SK-N-SH (cell line): ENCODE measurements at regions not wholly inside any gene's neighbourhood (a gene's known extent, or its start where the extent isn't known, plus 50 kb on each side); places are given as distances from the start of the nearest gene placed in this dataset.

ENCODE experiments used
- CTCF ChIA-PET: fragments of 300-600, 350-600 bp; formaldehyde crosslinking; extraction: SDS; loops from one replicate; lab custom pipeline; 2021; lab: Yijun Ruan, JAX
- POLR2A ChIA-PET: fragments of 350-600 bp; sonication (Branson Sonifier 250); formaldehyde crosslinking; extraction: SDS; loops from one replicate; lab custom pipeline; 2020; ENCODE audit warnings: antibody characterized with exemption, inconsistent platforms; lab: Yijun Ruan, JAX
- DNase-seq: peaks from one replicate; pipeline ENCODE4 v3.0.0; 2012
- H2AFZ ChIP-seq: fragments of 200-600 bp; sonication (generic); 2 replicates; pipeline ENCODE4 v1.8.1; 2016; ENCODE audit warnings: antibody characterized with exemption, mild to moderate bottlenecking, low read depth
- H3F3A ChIP-seq: fragments of 200-600 bp; sonication (generic); replicated peaks from 2 replicates; pipeline ENCODE3; 2016; ENCODE audit warnings: antibody characterized with exemption, mild to moderate bottlenecking; ENCODE audit not compliant: insufficient read depth
- H3K27ac ChIP-seq, 2 experiments: fragments of 200-500 bp in 1 of 2; fragments of 200-600 bp in 1 of 2; sonication (Bioruptor generic) in 1 of 2; sonication (generic), shearing (Covaris generic) in 1 of 2; 2 replicates each; pipeline versions ENCODE4 v1.5.1 to v1.6.1; 2014 to 2016; ENCODE audit warnings: low read depth in 2 of 2, inconsistent platforms in 1 of 2, low read length in 1 of 2, mild to moderate bottlenecking in 1 of 2, mixed read lengths in 1 of 2
- H3K27me3 ChIP-seq: fragments of 200-600 bp; sonication (generic), shearing (Covaris generic); 2 replicates; pipeline ENCODE4 v1.6.1; 2016; ENCODE audit warnings: mixed run types; ENCODE audit not compliant: insufficient read depth
- H3K36me3 ChIP-seq, 2 experiments: fragments of 200-500 bp in 1 of 2; fragments of 200-600 bp in 1 of 2; sonication (Bioruptor generic) in 1 of 2; sonication (generic) in 1 of 2; replicated peaks in 1 of 2; 2 replicates each; pipeline versions ENCODE3 to v1.5.1; 2014 to 2016; ENCODE audit warnings: low read length in 1 of 2, mild to moderate bottlenecking in 1 of 2; ENCODE audit not compliant: insufficient read depth in 2 of 2, control insufficient read depth in 1 of 2
- H3K4me1 ChIP-seq, 2 experiments: fragments of 200-500 bp in 1 of 2; fragments of 200-600 bp in 1 of 2; sonication (Bioruptor generic) in 1 of 2; sonication (generic), shearing (Covaris generic) in 1 of 2; 2 replicates each; pipeline versions ENCODE4 v1.5.1 to v1.6.1; 2014 to 2016; ENCODE audit warnings: low read depth in 1 of 2, low read length in 1 of 2, mixed run types in 1 of 2; ENCODE audit not compliant: insufficient read depth in 2 of 2, control insufficient read depth in 1 of 2
- H3K4me2 ChIP-seq: fragments of 200-600 bp; sonication (generic), shearing (Covaris generic); 2 replicates; pipeline ENCODE4 v1.6.1; 2017; ENCODE audit warnings: mixed run types
- H3K4me3 ChIP-seq, 2 experiments: fragments of 200-500 bp in 1 of 2; fragments of 200-600 bp in 1 of 2; sonication (Bioruptor generic) in 1 of 2; sonication (generic), shearing (Covaris generic) in 1 of 2; 2 replicates each; pipeline versions ENCODE4 v1.5.1 to v1.8.1; 2014 to 2016; ENCODE audit warnings: low read depth in 2 of 2, inconsistent platforms in 1 of 2, low read length in 1 of 2, mild to moderate bottlenecking in 1 of 2, mixed read lengths in 1 of 2, moderate library complexity in 1 of 2
- H3K79me2 ChIP-seq: fragments of 200-600 bp; sonication (generic); 2 replicates; pipeline ENCODE4 v1.8.1; 2017; ENCODE audit warnings: mild to moderate bottlenecking; ENCODE audit not compliant: insufficient read depth
- H3K9ac ChIP-seq: fragments of 200-600 bp; sonication (generic); 2 replicates; pipeline ENCODE4 v1.6.1; 2017; ENCODE audit warnings: mixed run types
- H3K9me2 ChIP-seq: fragments of 200-600 bp; sonication (generic); 2 replicates; pipeline ENCODE4 v1.6.1; 2017; ENCODE audit warnings: mixed run types
- H3K9me3 ChIP-seq: fragments of 200-600 bp; sonication (generic); 2 replicates; pipeline ENCODE4 v1.6.1; 2017; ENCODE audit warnings: mixed run types, mild to moderate bottlenecking, moderate library complexity
- H4K20me1 ChIP-seq: fragments of 200-600 bp; sonication (generic); 2 replicates; pipeline ENCODE4 v1.6.1; 2017; ENCODE audit warnings: mild to moderate bottlenecking, mixed run types; ENCODE audit not compliant: insufficient read depth
- EP300 ChIP-seq, 2 experiments: IDR thresholded peaks; 2 replicates each; pipeline versions ENCODE4 v1.4.0 to v1.6.1; 2012; ENCODE audit warnings: borderline replicate concordance in 1 of 2, low read depth in 1 of 2, low read length in 1 of 2
- EZH2phosphoT487 ChIP-seq: fragments of 200-600 bp; sonication (generic); IDR thresholded peaks from 2 replicates; pipeline ENCODE4 v1.6.1; 2017; ENCODE audit warnings: low read depth, mixed run types, mild to moderate bottlenecking, antibody characterized with exemption, moderate library complexity, borderline replicate concordance
- PBX3 ChIP-seq: IDR thresholded peaks from 2 replicates; pipeline ENCODE4; 2012
- POLR2AphosphoS5 ChIP-seq: IDR thresholded peaks from 2 replicates; pipeline ENCODE4 v1.6.1; 2012; ENCODE audit warnings: low read depth, low read length
- SMC3 ChIP-seq: IDR thresholded peaks from 2 replicates; pipeline ENCODE4 v1.6.1; 2012; ENCODE audit warnings: low read depth, low read length, improper control_type of control experiment
- TAF1 ChIP-seq: IDR thresholded peaks from 2 replicates; pipeline ENCODE4 v1.6.1; 2012; ENCODE audit warnings: low read depth, mild to moderate bottlenecking, low read length, moderate library complexity, borderline replicate concordance
- TCF12 ChIP-seq: IDR thresholded peaks from 2 replicates; pipeline ENCODE4 v1.4.0; 2012
- USF2 ChIP-seq: fragments of 150-350 bp; IDR thresholded peaks from 2 replicates; pipeline ENCODE4 v1.6.1; 2017; ENCODE audit warnings: antibody characterized with exemption, low read length, low read depth, borderline replicate concordance
- YY1 ChIP-seq: IDR thresholded peaks from 2 replicates; pipeline ENCODE4 v1.4.0; 2012; ENCODE audit warnings: low read depth, mild to moderate bottlenecking
- WGBS: methylation state at CpG from one replicate; pipeline ENCODE4 v1.1.6; 2017; ENCODE audit warnings: low lambda C conversion rate; 5-methylcytosine and 5-hydroxymethylcytosine counted together
- TF ChIP-seq, protein P1 (sequence below): IDR thresholded peaks from 2 replicates; pipeline ENCODE4 v1.6.1; 2012; ENCODE audit warnings: mild to moderate bottlenecking, low read depth, low read length, moderate library complexity
- TF ChIP-seq, protein P2 (sequence below): fragments of 200-600 bp; sonication (generic); IDR thresholded peaks from 2 replicates; pipeline ENCODE4 v1.6.1; 2017; ENCODE audit warnings: antibody characterized with exemption, mild to moderate bottlenecking, moderate library complexity

- TF ChIP-seq, protein P1, sequence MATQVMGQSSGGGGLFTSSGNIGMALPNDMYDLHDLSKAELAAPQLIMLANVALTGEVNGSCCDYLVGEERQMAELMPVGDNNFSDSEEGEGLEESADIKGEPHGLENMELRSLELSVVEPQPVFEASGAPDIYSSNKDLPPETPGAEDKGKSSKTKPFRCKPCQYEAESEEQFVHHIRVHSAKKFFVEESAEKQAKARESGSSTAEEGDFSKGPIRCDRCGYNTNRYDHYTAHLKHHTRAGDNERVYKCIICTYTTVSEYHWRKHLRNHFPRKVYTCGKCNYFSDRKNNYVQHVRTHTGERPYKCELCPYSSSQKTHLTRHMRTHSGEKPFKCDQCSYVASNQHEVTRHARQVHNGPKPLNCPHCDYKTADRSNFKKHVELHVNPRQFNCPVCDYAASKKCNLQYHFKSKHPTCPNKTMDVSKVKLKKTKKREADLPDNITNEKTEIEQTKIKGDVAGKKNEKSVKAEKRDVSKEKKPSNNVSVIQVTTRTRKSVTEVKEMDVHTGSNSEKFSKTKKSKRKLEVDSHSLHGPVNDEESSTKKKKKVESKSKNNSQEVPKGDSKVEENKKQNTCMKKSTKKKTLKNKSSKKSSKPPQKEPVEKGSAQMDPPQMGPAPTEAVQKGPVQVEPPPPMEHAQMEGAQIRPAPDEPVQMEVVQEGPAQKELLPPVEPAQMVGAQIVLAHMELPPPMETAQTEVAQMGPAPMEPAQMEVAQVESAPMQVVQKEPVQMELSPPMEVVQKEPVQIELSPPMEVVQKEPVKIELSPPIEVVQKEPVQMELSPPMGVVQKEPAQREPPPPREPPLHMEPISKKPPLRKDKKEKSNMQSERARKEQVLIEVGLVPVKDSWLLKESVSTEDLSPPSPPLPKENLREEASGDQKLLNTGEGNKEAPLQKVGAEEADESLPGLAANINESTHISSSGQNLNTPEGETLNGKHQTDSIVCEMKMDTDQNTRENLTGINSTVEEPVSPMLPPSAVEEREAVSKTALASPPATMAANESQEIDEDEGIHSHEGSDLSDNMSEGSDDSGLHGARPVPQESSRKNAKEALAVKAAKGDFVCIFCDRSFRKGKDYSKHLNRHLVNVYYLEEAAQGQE: no peak
- TF ChIP-seq TAF1: no peak
Measured at GRCh38 chr2:60140185-60140584, 413.3 kb downstream of the BCL11A start (continued).

DNA sequence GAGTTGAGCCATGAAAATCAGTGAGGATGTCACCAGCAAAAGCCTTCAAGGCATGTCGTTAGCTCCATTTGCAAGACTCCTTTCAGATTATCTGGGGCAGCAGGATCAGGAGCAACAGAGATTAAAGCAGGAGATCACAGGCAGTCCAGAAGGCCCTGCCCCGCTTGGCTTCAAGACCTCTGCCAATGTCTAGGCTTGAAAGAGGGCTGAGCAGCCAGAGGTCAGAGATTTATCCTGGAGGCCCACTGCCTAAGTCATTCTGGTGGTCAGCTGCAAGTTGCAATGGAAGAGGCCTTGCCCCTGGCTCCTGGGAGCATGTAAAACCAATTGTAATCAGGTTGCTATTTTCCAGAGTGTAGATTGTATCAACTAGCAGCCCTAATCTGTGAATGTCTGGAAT is 416.5 kb downstream of the BCL11A start:
- WGBS: 6% methylated on average over 2 of the region's 2 CpGs
- no peak for TF ChIP-seq YY1
- TF ChIP-seq PBX3: no peak
- H2AFZ ChIP-seq: no peak overlapping the region
- no peaks in the 10 kb centered on the region for H3K4me1 ChIP-seq
- H3K4me2 ChIP-seq: no peak overlapping the region
- H3K27ac ChIP-seq: no peak overlapping the region
- CTCF ChIA-PET: no interaction called here
- no peak overlapping the region for H3K9ac ChIP-seq
- POLR2A ChIA-PET: no interaction called here
- H3F3A ChIP-seq: no peaks in the 10 kb centered on the region
- DNase-seq: no peak
- H3K79me2 ChIP-seq: no peaks in the 10 kb centered on the region
- H3K36me3 ChIP-seq: no peaks in the 10 kb centered on the region
- H3K9me2 ChIP-seq: no peaks in the 10 kb centered on the region
- no peaks in the 10 kb centered on the region for H3K9me3 ChIP-seq
- H3K4me3 ChIP-seq: no peak overlapping the region
- H3K27me3 ChIP-seq: no peaks in the 10 kb centered on the region
- no peaks in the 10 kb centered on the region for H4K20me1 ChIP-seq

DNA sequence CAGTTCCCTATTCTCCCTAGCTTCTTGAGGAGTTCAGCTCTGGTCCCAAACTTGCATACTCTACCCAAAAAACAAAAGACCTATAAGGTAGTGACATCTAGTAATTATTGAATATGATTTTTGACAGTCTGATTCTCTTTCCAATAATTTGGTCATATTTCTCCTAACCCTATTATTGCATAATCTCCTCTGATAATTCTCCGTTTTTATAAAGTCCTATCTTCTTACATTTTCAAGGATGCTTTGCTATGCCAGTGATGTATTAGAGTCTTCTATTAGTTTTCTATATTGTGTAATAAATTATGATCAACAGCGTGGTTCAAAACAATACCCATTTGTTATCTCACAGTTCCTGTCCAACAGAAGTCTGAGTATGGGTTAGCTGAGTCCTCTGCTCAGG is 426.3 kb downstream of the BCL11A start:
- ChIA-PET CTCF (no interaction called here), POLR2A (no interaction called here)
- H3K79me2 ChIP-seq: no peaks in the 10 kb centered on the region
- H3K9me2 ChIP-seq: no peaks in the 10 kb centered on the region
- no peaks in the 10 kb centered on the region for H3K4me1 ChIP-seq
- no peak for DNase-seq
- WGBS: 23% methylated on average over 2 of the region's 2 CpGs
- H3K27me3 ChIP-seq: no peaks in the 10 kb centered on the region
- no peaks in the 10 kb centered on the region for H4K20me1 ChIP-seq
- no peaks in the 10 kb centered on the region for H3F3A ChIP-seq
- H3K27ac ChIP-seq: no peak overlapping the region
- H3K4me3 ChIP-seq: no peak overlapping the region
- no peak overlapping the region for H3K4me2 ChIP-seq
- H3K36me3 ChIP-seq: no peaks in the 10 kb centered on the region
- no peaks in the 10 kb centered on the region; the same call in 1 of the 2 replicates for H3K9me3 ChIP-seq
- no peak overlapping the region for H2AFZ ChIP-seq
- no peak overlapping the region for H3K9ac ChIP-seq
- TF ChIP-seq POLR2AphosphoS5 (no peak), SMC3 (no peak), USF2 (no peak), YY1 (no peak), EZH2phosphoT487 (no peak), EP300 (IDR thresholded peaks at IDR 0.05; ENCODE audit: borderline replicate concordance in 1 of 2, low read depth in 1 of 2, low read length in 1 of 2) (no peak), TCF12 (no peak), TAF1 (no peak)
- TF ChIP-seq, protein P1: no peak
- TF ChIP-seq, protein P2, sequence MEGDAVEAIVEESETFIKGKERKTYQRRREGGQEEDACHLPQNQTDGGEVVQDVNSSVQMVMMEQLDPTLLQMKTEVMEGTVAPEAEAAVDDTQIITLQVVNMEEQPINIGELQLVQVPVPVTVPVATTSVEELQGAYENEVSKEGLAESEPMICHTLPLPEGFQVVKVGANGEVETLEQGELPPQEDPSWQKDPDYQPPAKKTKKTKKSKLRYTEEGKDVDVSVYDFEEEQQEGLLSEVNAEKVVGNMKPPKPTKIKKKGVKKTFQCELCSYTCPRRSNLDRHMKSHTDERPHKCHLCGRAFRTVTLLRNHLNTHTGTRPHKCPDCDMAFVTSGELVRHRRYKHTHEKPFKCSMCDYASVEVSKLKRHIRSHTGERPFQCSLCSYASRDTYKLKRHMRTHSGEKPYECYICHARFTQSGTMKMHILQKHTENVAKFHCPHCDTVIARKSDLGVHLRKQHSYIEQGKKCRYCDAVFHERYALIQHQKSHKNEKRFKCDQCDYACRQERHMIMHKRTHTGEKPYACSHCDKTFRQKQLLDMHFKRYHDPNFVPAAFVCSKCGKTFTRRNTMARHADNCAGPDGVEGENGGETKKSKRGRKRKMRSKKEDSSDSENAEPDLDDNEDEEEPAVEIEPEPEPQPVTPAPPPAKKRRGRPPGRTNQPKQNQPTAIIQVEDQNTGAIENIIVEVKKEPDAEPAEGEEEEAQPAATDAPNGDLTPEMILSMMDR: no peak
